Neural cell (in vitro differentiated cells): ENCODE measurements at regions not wholly inside any gene's neighbourhood (a gene's known extent, or its start where the extent isn't known, plus 50 kb on each side); places are given as distances from the start of the nearest gene placed in this dataset.

Experiments used
- H2AFZ ChIP-seq: fragments of 200-600, 300-800 bp; sonication (generic), shearing (Covaris generic); 2 replicates; pipeline ENCODE4 v1.6.0; 2014; ENCODE audit warnings: low read depth, mild to moderate bottlenecking, antibody characterized with exemption, low read length, moderate library complexity
- H3F3A ChIP-seq: fragments of 200-600 bp; shearing (Covaris generic); 2 replicates; pipeline ENCODE4 v1.6.1; 2016; ENCODE audit warnings: mild to moderate bottlenecking, moderate library complexity, mixed read lengths, antibody characterized with exemption, low read length; ENCODE audit not compliant: insufficient read depth, poor library complexity, severe bottlenecking
- H3K27ac ChIP-seq: fragments of 200-600, 300-800 bp; sonication (generic), shearing (Covaris generic); 2 replicates; pipeline ENCODE4 v1.5.1; 2014; ENCODE audit warnings: mild to moderate bottlenecking, low read length, moderate library complexity
- H3K27me3 ChIP-seq: fragments of 300-800, 200-600 bp; sonication (generic), shearing (Covaris generic); 2 replicates; pipeline ENCODE4 v1.6.0; 2014; ENCODE audit warnings: mild to moderate bottlenecking, low read depth, low read length, moderate library complexity; ENCODE audit not compliant: insufficient read depth
- H3K36me3 ChIP-seq: fragments of 300-800, 200-600 bp; sonication (generic), shearing (Covaris generic); 2 replicates; pipeline ENCODE4 v1.5.1; 2014; ENCODE audit warnings: mild to moderate bottlenecking, antibody characterized with exemption, low read length, moderate library complexity; ENCODE audit not compliant: insufficient read depth
- H3K4me2 ChIP-seq: fragments of 300-800, 200-600 bp; sonication (generic), shearing (Covaris generic); 2 replicates; pipeline ENCODE4 v1.6.0; 2014; ENCODE audit warnings: mild to moderate bottlenecking, low read length
- H3K4me3 ChIP-seq: fragments of 300-800, 200-600 bp; sonication (generic), shearing (Covaris generic); 2 replicates; pipeline ENCODE4 v1.5.1; 2014; ENCODE audit warnings: mild to moderate bottlenecking, low read length, moderate library complexity
- H3K79me2 ChIP-seq: fragments of 200-600 bp; shearing (Covaris generic); replicated peaks from 2 replicates; pipeline ENCODE4 v1.6.0; 2014; ENCODE audit warnings: mild to moderate bottlenecking, low read length, moderate library complexity; ENCODE audit not compliant: insufficient read depth
- H3K9ac ChIP-seq: fragments of 300-800, 200-600 bp; sonication (generic), shearing (Covaris generic); 2 replicates; pipeline ENCODE4 v1.6.1; 2016; ENCODE audit warnings: mild to moderate bottlenecking, low read length, mixed read lengths
- H3K9me2 ChIP-seq: fragments of 200-600 bp; shearing (Covaris generic); 2 replicates; pipeline ENCODE4 v1.6.1; 2016; ENCODE audit warnings: mild to moderate bottlenecking, low read length, mixed read lengths; ENCODE audit not compliant: insufficient read depth
- H3K9me3 ChIP-seq: fragments of 200-600, 300-800 bp; sonication (generic), shearing (Covaris generic); 2 replicates; pipeline ENCODE4 v1.6.1; 2016; ENCODE audit warnings: mild to moderate bottlenecking, mixed run types, low read length, moderate library complexity, mixed read lengths
- H4K20me1 ChIP-seq: fragments of 200-600 bp; shearing (Covaris generic); 2 replicates; pipeline ENCODE4 v1.6.1; 2016; ENCODE audit warnings: mild to moderate bottlenecking, mixed run types; ENCODE audit not compliant: insufficient read depth
- EP300 ChIP-seq: fragments of 450-650 bp; conservative IDR thresholded peaks from 2 replicates; pipeline ENCODE4 v1.6.1; 2014; ENCODE audit warnings: antibody characterized with exemption, mild to moderate bottlenecking, moderate library complexity; ENCODE audit not compliant: poor library complexity, severe bottlenecking
- EZH2 ChIP-seq: fragments of 200-600, 300-800 bp; shearing (Covaris generic), sonication (generic); IDR thresholded peaks from 2 replicates; pipeline ENCODE4 v1.6.1; 2014; ENCODE audit warnings: antibody characterized with exemption, low read length, borderline replicate concordance, mild to moderate bottlenecking; ENCODE audit not compliant: insufficient read depth, poor library complexity, severe bottlenecking
- MXI1 ChIP-seq: fragments of 450-650 bp; conservative IDR thresholded peaks from 2 replicates; pipeline ENCODE4 v1.6.1; 2014; ENCODE audit warnings: antibody characterized with exemption, mild to moderate bottlenecking; ENCODE audit not compliant: poor library complexity, severe bottlenecking
- POLR2AphosphoS5 ChIP-seq: IDR thresholded peaks from 2 replicates; pipeline ENCODE4 v1.6.1; 2012
- RAD21 ChIP-seq: fragments of 450-650 bp; conservative IDR thresholded peaks from 2 replicates; pipeline ENCODE4 v1.6.1; 2014; ENCODE audit warnings: antibody characterized with exemption, mild to moderate bottlenecking, moderate library complexity
- SMC3 ChIP-seq: fragments of 450-650 bp; conservative IDR thresholded peaks from 2 replicates; pipeline ENCODE4 v1.6.1; 2014; ENCODE audit warnings: antibody characterized with exemption, mild to moderate bottlenecking, moderate library complexity; ENCODE audit not compliant: poor library complexity
- TAF1 ChIP-seq: IDR thresholded peaks from 2 replicates; pipeline ENCODE4 v1.6.1; 2012; ENCODE audit warnings: low read depth
- TF ChIP-seq, protein P1 (sequence below): fragments of 450-650 bp; IDR thresholded peaks from 2 replicates; pipeline ENCODE4 v1.5.1; 2014; ENCODE audit warnings: antibody characterized with exemption, mild to moderate bottlenecking, moderate library complexity; ENCODE audit not compliant: poor library complexity, severe bottlenecking
- TF ChIP-seq, protein P2 (sequence below): IDR thresholded peaks from 2 replicates; pipeline ENCODE4 v1.6.1; 2012; ENCODE audit warnings: borderline replicate concordance

DNA sequence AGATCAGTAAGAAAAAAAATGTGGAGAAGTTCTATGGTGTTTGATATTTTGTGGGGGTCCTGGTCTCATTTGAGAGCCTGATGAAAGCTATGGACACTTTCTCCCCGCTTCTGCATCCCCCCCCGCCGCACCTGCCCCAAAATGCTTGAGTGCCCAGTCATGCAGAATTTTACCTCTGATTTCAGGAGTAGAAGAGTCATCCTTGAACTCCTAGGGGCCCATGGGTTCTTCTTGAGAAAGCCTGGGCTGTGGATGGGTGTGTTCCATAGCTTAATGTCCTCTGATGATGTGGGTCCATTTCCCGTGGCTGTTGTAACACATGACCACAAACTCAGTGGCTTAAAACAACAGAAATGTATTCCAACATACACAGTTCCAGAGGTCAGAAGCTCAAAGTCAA lies 248.8 kb upstream of the PWP1 start:
- Histone ChIP-seq H3K27ac (no peak overlapping the region), H3K4me3 (no peak overlapping the region), H4K20me1 (no peaks in the 10 kb centered on the region), H3K9me3 (no peaks in the 10 kb centered on the region), H2AFZ (no peak overlapping the region), H3K27me3 (no peaks in the 10 kb centered on the region), H3K79me2 (no peaks in the 10 kb centered on the region), H3K4me2 (no peak overlapping the region), H3K9ac (no peak overlapping the region), H3K9me2 (no peaks in the 10 kb centered on the region), H3K36me3 (no peaks in the 10 kb centered on the region), H3F3A (no peaks in the 10 kb centered on the region)
- TF ChIP-seq EZH2: no peak
- no peak for TF ChIP-seq RAD21
- no peak for TF ChIP-seq EP300
- no peak for TF ChIP-seq SMC3
- TF ChIP-seq POLR2AphosphoS5: no peak
- TF ChIP-seq TAF1: no peak
- TF ChIP-seq, protein P1, sequence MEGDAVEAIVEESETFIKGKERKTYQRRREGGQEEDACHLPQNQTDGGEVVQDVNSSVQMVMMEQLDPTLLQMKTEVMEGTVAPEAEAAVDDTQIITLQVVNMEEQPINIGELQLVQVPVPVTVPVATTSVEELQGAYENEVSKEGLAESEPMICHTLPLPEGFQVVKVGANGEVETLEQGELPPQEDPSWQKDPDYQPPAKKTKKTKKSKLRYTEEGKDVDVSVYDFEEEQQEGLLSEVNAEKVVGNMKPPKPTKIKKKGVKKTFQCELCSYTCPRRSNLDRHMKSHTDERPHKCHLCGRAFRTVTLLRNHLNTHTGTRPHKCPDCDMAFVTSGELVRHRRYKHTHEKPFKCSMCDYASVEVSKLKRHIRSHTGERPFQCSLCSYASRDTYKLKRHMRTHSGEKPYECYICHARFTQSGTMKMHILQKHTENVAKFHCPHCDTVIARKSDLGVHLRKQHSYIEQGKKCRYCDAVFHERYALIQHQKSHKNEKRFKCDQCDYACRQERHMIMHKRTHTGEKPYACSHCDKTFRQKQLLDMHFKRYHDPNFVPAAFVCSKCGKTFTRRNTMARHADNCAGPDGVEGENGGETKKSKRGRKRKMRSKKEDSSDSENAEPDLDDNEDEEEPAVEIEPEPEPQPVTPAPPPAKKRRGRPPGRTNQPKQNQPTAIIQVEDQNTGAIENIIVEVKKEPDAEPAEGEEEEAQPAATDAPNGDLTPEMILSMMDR: no peak

DNA sequence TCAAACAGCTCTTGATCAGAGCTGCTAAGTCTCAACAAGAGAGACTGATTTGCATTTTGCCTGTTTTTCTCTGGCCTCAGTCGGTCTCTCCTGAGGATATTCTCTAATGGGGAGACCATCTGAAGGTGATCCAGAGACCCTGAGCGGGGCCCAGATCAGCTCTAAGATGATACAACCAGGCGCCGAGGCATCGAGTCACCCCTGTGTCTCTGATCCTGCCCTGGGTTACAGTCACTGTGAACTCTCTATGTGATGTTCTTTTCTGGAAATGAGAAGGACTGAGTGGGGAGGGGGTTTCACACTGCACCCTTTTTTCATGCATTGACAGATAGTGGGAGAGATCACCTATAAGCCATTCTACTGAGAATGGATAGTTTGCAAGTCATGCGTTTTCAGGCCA lies 247.6 kb upstream of the PWP1 start:
- no peak overlapping the region for H2AFZ ChIP-seq
- H4K20me1 ChIP-seq: no peaks in the 10 kb centered on the region
- H3K9me3 ChIP-seq: no peaks in the 10 kb centered on the region
- no peaks in the 10 kb centered on the region for H3F3A ChIP-seq
- no peaks in the 10 kb centered on the region for H3K36me3 ChIP-seq
- no peak overlapping the region for H3K9ac ChIP-seq
- H3K27ac ChIP-seq: no peak overlapping the region
- TF ChIP-seq POLR2AphosphoS5 (no peak), EP300 (no peak), TAF1 (no peak), MXI1 (no peak), SMC3 (no peak), EZH2 (no peak), RAD21 (no peak)
- TF ChIP-seq, protein P1: no peak
- TF ChIP-seq, protein P2, sequence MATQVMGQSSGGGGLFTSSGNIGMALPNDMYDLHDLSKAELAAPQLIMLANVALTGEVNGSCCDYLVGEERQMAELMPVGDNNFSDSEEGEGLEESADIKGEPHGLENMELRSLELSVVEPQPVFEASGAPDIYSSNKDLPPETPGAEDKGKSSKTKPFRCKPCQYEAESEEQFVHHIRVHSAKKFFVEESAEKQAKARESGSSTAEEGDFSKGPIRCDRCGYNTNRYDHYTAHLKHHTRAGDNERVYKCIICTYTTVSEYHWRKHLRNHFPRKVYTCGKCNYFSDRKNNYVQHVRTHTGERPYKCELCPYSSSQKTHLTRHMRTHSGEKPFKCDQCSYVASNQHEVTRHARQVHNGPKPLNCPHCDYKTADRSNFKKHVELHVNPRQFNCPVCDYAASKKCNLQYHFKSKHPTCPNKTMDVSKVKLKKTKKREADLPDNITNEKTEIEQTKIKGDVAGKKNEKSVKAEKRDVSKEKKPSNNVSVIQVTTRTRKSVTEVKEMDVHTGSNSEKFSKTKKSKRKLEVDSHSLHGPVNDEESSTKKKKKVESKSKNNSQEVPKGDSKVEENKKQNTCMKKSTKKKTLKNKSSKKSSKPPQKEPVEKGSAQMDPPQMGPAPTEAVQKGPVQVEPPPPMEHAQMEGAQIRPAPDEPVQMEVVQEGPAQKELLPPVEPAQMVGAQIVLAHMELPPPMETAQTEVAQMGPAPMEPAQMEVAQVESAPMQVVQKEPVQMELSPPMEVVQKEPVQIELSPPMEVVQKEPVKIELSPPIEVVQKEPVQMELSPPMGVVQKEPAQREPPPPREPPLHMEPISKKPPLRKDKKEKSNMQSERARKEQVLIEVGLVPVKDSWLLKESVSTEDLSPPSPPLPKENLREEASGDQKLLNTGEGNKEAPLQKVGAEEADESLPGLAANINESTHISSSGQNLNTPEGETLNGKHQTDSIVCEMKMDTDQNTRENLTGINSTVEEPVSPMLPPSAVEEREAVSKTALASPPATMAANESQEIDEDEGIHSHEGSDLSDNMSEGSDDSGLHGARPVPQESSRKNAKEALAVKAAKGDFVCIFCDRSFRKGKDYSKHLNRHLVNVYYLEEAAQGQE: no peak
- no peak overlapping the region for H3K4me2 ChIP-seq
- no peaks in the 10 kb centered on the region for H3K27me3 ChIP-seq
- no peak overlapping the region for H3K4me3 ChIP-seq
- no peaks in the 10 kb centered on the region for H3K79me2 ChIP-seq
- H3K9me2 ChIP-seq: no peaks in the 10 kb centered on the region
